ENCODE measurements at regions not wholly inside any gene's neighbourhood (a gene's known extent, or its start where the extent isn't known, plus 50 kb on each side); places are given as distances from the start of the nearest gene placed in this dataset.

DNA sequence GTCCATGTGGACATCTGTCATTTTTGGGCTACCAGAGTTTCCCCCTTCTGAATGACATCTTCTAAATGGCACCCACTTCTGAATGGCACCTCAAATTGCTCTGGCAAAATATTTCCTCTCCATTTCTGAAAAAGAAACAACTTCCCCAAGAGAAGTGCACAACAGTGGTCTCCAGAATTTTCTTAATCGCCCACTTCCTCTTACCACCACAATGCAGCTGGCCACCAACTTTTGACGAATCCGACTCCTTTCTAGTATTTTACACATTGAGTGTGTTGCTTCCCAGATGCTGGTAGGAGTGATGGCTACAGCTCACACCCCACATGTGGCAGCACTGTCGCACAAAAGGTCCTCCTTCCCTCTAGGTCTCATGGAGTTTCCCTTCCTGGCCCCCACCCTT is 216.1 kb downstream of the FOXA2 start:
- H4K20me1 ChIP-seq (ENCODE audit: low read depth, low read length) = no peaks in the 10 kb centered on the region
- no peaks in the 10 kb centered on the region for H3K9me2 ChIP-seq (replicated peaks; ENCODE audit: insufficient read depth, low read length)
- H3K79me2 ChIP-seq (ENCODE audit: insufficient read depth, low read length) = no peaks in the 10 kb centered on the region
- no peak for TF ChIP-seq EZH2phosphoT487 (conservative IDR thresholded peaks at IDR 0.05; ENCODE audit: low read length)
- TF ChIP-seq, protein P1, sequence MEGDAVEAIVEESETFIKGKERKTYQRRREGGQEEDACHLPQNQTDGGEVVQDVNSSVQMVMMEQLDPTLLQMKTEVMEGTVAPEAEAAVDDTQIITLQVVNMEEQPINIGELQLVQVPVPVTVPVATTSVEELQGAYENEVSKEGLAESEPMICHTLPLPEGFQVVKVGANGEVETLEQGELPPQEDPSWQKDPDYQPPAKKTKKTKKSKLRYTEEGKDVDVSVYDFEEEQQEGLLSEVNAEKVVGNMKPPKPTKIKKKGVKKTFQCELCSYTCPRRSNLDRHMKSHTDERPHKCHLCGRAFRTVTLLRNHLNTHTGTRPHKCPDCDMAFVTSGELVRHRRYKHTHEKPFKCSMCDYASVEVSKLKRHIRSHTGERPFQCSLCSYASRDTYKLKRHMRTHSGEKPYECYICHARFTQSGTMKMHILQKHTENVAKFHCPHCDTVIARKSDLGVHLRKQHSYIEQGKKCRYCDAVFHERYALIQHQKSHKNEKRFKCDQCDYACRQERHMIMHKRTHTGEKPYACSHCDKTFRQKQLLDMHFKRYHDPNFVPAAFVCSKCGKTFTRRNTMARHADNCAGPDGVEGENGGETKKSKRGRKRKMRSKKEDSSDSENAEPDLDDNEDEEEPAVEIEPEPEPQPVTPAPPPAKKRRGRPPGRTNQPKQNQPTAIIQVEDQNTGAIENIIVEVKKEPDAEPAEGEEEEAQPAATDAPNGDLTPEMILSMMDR (IDR thresholded peaks at IDR 0.05; ENCODE audit: insufficient read depth, low read length, poor library complexity, severe bottlenecking) = no peak
- H3K4me3 ChIP-seq (ENCODE audit: insufficient read depth, low read length, poor library complexity, severe bottlenecking) = no peak overlapping the region
- no peak overlapping the region for H2AFZ ChIP-seq (ENCODE audit: low read depth, low read length, severe bottlenecking)
- no peak overlapping the region for H3K4me2 ChIP-seq (ENCODE audit: low read depth, low read length, poor library complexity, severe bottlenecking)
- no peaks in the 10 kb centered on the region for H3K27me3 ChIP-seq (ENCODE audit: low read length)
- H3K9ac ChIP-seq (ENCODE audit: low read length) = no peak overlapping the region
- no peak overlapping the region for H3K27ac ChIP-seq (ENCODE audit: low read depth, low read length)
- no peaks in the 10 kb centered on the region for H3F3A ChIP-seq (ENCODE audit: insufficient read depth)
- no peaks in the 10 kb centered on the region for H3K36me3 ChIP-seq (ENCODE audit: low read length)
- no peaks in the 10 kb centered on the region for H3K9me3 ChIP-seq (ENCODE audit: insufficient read depth, low read length)

- H3K27ac ChIP-seq (ENCODE audit: low read depth, low read length) = no peak overlapping the region
- H3F3A ChIP-seq (ENCODE audit: insufficient read depth) = no peaks in the 10 kb centered on the region
- no peak for TF ChIP-seq EZH2phosphoT487 (conservative IDR thresholded peaks at IDR 0.05; ENCODE audit: low read length)
- TF ChIP-seq, protein P1 (IDR thresholded peaks at IDR 0.05; ENCODE audit: insufficient read depth, low read length, poor library complexity, severe bottlenecking) = no peak
- H3K9me2 ChIP-seq (replicated peaks; ENCODE audit: insufficient read depth, low read length) = no peaks in the 10 kb centered on the region
- H3K27me3 ChIP-seq (ENCODE audit: low read length) = no peaks in the 10 kb centered on the region
- no peak overlapping the region for H2AFZ ChIP-seq (ENCODE audit: low read depth, low read length, severe bottlenecking)
- H3K9ac ChIP-seq (ENCODE audit: low read length) = no peak overlapping the region
- H3K4me3 ChIP-seq (ENCODE audit: insufficient read depth, low read length, poor library complexity, severe bottlenecking) = no peak overlapping the region
- H3K4me2 ChIP-seq (ENCODE audit: low read depth, low read length, poor library complexity, severe bottlenecking) = no peak overlapping the region
- H3K36me3 ChIP-seq (ENCODE audit: low read length) = no peaks in the 10 kb centered on the region
- no peaks in the 10 kb centered on the region for H3K79me2 ChIP-seq (ENCODE audit: insufficient read depth, low read length)
- no peaks in the 10 kb centered on the region for H4K20me1 ChIP-seq (ENCODE audit: low read depth, low read length)
- no peaks in the 10 kb centered on the region for H3K9me3 ChIP-seq (ENCODE audit: insufficient read depth, low read length)
These were observed 217.7 kb downstream of the FOXA2 start for GRCh38 chr20:22366631-22367030.

- no peak overlapping the region for H3K9ac ChIP-seq (ENCODE audit: low read length)
- no peaks in the 10 kb centered on the region for H3K36me3 ChIP-seq (ENCODE audit: low read length)
These were observed 229.7 kb downstream of the FOXA2 start for GRCh38 chr20:22354647-22355046.

More at GRCh38 chr20:22354647-22355046, 229.7 kb downstream of the FOXA2 start:
- Histone ChIP-seq H4K20me1 (ENCODE audit: low read depth, low read length) (no peaks in the 10 kb centered on the region), H3K9me2 (replicated peaks; ENCODE audit: insufficient read depth, low read length) (no peaks in the 10 kb centered on the region), H3K9me3 (ENCODE audit: insufficient read depth, low read length) (no peaks in the 10 kb centered on the region), H3K79me2 (ENCODE audit: insufficient read depth, low read length) (no peaks in the 10 kb centered on the region), H3F3A (ENCODE audit: insufficient read depth) (no peaks in the 10 kb centered on the region), H3K27ac (ENCODE audit: low read depth, low read length) (no peak overlapping the region), H3K4me3 (ENCODE audit: insufficient read depth, low read length, poor library complexity, severe bottlenecking) (no peak overlapping the region), H3K27me3 (ENCODE audit: low read length) (no peaks in the 10 kb centered on the region), H2AFZ (ENCODE audit: low read depth, low read length, severe bottlenecking) (no peak overlapping the region), H3K4me2 (ENCODE audit: low read depth, low read length, poor library complexity, severe bottlenecking) (no peak overlapping the region)
- TF ChIP-seq, protein P1 (IDR thresholded peaks at IDR 0.05; ENCODE audit: insufficient read depth, low read length, poor library complexity, severe bottlenecking) = no peak
- TF ChIP-seq EZH2phosphoT487 (conservative IDR thresholded peaks at IDR 0.05; ENCODE audit: low read length) = no peak
